GM18502 (cell line): ENCODE measurements at regions not wholly inside any gene's neighbourhood (a gene's known extent, or its start where the extent isn't known, plus 50 kb on each side); places are given as distances from the start of the nearest gene placed in this dataset.
"Not testable (repeated sequence)": the region's sequence is repeated elsewhere in the genome, so short reads cannot be mapped to it uniquely, and the experiment has no call there.

ENCODE experiments used
- ATAC-seq: cut with Tn5 transposase; IDR thresholded peaks from one replicate; pipeline ENCODE4 v1.9.1; 2021; ENCODE audit warnings: mild to moderate bottlenecking; ENCODE audit not compliant: unreplicated experiment, poor library complexity

- ATAC-seq = no peak
Observed at GRCh38 chr21:34268493-34268892, 95.3 kb upstream of the KCNE2 start.

GRCh38 chr21:34270411-34270810 is 93.4 kb upstream of the KCNE2 start:
- ATAC-seq = no peak

- no peak for ATAC-seq
Observed at GRCh38 chr21:34271189-34271851, 92.5 kb upstream of the KCNE2 start.

- ATAC-seq = no peak
Observed at GRCh38 chr21:34272321-34272720, 91.5 kb upstream of the KCNE2 start.

GRCh38 chr21:34274001-34274400 is 89.8 kb upstream of the KCNE2 start:
- ATAC-seq = no peak

- peak; percentile 76 for ATAC-seq
Observed at GRCh38 chr21:34276711-34277425, 86.9 kb upstream of the KCNE2 start.

- ATAC-seq = no peak
Observed at GRCh38 chr21:34278451-34278850, 85.4 kb upstream of the KCNE2 start.

GRCh38 chr21:34279285-34279684 is 84.5 kb upstream of the KCNE2 start:
- no peak for ATAC-seq

- no peak for ATAC-seq
Observed at GRCh38 chr21:34279883-34280282, 83.9 kb upstream of the KCNE2 start.

- ATAC-seq = no peak
Observed at GRCh38 chr21:34280389-34280795, 83.4 kb upstream of the KCNE2 start.

GRCh38 chr21:34280959-34281358 is 82.8 kb upstream of the KCNE2 start:
- ATAC-seq = no peak

GRCh38 chr21:34282223-34282622 is 81.6 kb upstream of the KCNE2 start:
- no peak for ATAC-seq

GRCh38 chr21:34284666-34285065 is 79.1 kb upstream of the KCNE2 start:
- no peak for ATAC-seq

GRCh38 chr21:34288042-34288441 is 75.8 kb upstream of the KCNE2 start:
- not testable (repeated sequence) for ATAC-seq

- ATAC-seq = no peak
Observed at GRCh38 chr21:34289856-34290255, 74.0 kb upstream of the KCNE2 start.

- ATAC-seq = no peak
Observed at GRCh38 chr21:34296878-34297277, 66.9 kb upstream of the KCNE2 start.

GRCh38 chr21:34298534-34299167 is 65.2 kb upstream of the KCNE2 start:
- ATAC-seq = no peak

GRCh38 chr21:34299168-34299539 is 64.7 kb upstream of the KCNE2 start:
- ATAC-seq = no peak

GRCh38 chr21:34302521-34302920 is 61.3 kb upstream of the KCNE2 start:
- ATAC-seq = no peak

- no peak for ATAC-seq
Observed at GRCh38 chr21:34305605-34306604, 57.9 kb upstream of the KCNE2 start.
